OCI-LY7 (cell line): ENCODE measurements at regions not wholly inside any gene's neighbourhood (a gene's known extent, or its start where the extent isn't known, plus 50 kb on each side); places are given as distances from the start of the nearest gene placed in this dataset.

ENCODE experiments used
- EZH2phosphoT487 ChIP-seq: fragments of 200-600 bp; sonication (generic); IDR thresholded peaks from 2 replicates; pipeline ENCODE4 v1.6.1; 2018; ENCODE audit warnings: low read depth, borderline replicate concordance, mild to moderate bottlenecking, mixed run types, antibody characterized with exemption, low read length, moderate library complexity, mixed read lengths
- TF ChIP-seq, protein P1 (sequence below): fragments of 200-600 bp; sonication (generic); conservative IDR thresholded peaks from 2 replicates; pipeline ENCODE4 v1.5.1; 2014; ENCODE audit warnings: mild to moderate bottlenecking, antibody characterized with exemption, low read length, moderate library complexity, mixed read lengths

GRCh38 chr7:155914341-155914740 is 102.1 kb upstream of the SHH start:
- TF ChIP-seq, protein P1, sequence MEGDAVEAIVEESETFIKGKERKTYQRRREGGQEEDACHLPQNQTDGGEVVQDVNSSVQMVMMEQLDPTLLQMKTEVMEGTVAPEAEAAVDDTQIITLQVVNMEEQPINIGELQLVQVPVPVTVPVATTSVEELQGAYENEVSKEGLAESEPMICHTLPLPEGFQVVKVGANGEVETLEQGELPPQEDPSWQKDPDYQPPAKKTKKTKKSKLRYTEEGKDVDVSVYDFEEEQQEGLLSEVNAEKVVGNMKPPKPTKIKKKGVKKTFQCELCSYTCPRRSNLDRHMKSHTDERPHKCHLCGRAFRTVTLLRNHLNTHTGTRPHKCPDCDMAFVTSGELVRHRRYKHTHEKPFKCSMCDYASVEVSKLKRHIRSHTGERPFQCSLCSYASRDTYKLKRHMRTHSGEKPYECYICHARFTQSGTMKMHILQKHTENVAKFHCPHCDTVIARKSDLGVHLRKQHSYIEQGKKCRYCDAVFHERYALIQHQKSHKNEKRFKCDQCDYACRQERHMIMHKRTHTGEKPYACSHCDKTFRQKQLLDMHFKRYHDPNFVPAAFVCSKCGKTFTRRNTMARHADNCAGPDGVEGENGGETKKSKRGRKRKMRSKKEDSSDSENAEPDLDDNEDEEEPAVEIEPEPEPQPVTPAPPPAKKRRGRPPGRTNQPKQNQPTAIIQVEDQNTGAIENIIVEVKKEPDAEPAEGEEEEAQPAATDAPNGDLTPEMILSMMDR: no peak
- no peak for TF ChIP-seq EZH2phosphoT487
